ENCODE measurements at regions not wholly inside any gene's neighbourhood (a gene's known extent, or its start where the extent isn't known, plus 50 kb on each side); places are given as distances from the start of the nearest gene placed in this dataset.

GRCh38 chr13:106762708-106763107, 194.8 kb upstream of the ARGLU1 start:
- H3K4me3 ChIP-seq (ENCODE audit: low read depth, low read length), result no peak overlapping the region
- DNase-seq (ENCODE audit: low read depth), result no peak
- TF ChIP-seq CTCF (IDR thresholded peaks at IDR 0.05; ENCODE audit: control insufficient read depth, extremely low read depth, insufficient read depth), result no peak

DNA sequence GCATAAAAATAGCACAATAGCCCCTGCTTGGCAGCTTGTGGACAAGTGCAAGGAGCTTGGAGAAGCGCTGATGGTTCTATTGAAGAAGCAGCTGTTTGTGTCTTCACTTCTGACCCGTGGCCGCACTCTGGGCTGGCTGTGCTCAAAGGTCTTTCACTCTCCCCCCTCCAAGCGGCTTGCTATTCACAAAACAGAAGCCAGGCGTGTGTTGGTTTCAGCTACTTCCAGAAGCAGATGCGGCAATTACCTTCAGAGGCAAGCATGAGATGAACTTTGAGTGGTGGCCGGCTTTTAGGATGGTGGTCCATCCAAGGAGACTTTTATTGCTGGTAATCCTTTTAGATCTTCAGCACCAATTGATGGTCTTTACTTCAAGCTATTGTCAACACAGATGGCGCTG, 188.5 kb upstream of the ARGLU1 start:
- DNase-seq (ENCODE audit: low read depth), result no peak
- TF ChIP-seq CTCF (IDR thresholded peaks at IDR 0.05; ENCODE audit: control insufficient read depth, extremely low read depth, insufficient read depth), result no peak
- no peak overlapping the region for H3K4me3 ChIP-seq (ENCODE audit: low read depth, low read length)

DNA sequence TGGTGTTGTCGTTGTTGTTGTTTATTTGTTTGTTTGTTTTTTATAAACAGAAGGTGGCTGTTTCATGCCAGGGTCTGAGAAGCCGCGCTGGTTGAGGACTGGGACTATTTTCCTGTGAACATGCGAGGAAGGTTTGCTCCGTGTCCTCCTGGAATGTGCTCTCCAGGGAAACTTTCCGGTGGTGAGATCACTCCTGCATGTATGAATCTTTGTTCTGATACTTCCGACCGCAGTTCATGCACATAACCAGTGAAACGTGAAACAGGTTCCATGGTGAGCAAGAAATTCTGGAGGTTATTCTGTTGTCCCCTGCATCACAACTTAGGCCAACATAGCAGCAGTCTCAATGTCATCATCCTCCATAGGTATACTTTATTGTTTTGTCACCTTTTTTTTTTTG, 187.6 kb upstream of the ARGLU1 start:
- no peak overlapping the region for H3K4me3 ChIP-seq (ENCODE audit: low read depth, low read length)
- DNase-seq (ENCODE audit: low read depth), result no peak
- no peak for TF ChIP-seq CTCF (IDR thresholded peaks at IDR 0.05; ENCODE audit: control insufficient read depth, extremely low read depth, insufficient read depth)

GRCh38 chr13:106753251-106753650, 185.3 kb upstream of the ARGLU1 start:
- H3K4me3 ChIP-seq (ENCODE audit: low read depth, low read length), result no peak overlapping the region
- peak; percentile 79 for DNase-seq (ENCODE audit: low read depth)
- no peak for TF ChIP-seq CTCF (IDR thresholded peaks at IDR 0.05; ENCODE audit: control insufficient read depth, extremely low read depth, insufficient read depth)

DNA sequence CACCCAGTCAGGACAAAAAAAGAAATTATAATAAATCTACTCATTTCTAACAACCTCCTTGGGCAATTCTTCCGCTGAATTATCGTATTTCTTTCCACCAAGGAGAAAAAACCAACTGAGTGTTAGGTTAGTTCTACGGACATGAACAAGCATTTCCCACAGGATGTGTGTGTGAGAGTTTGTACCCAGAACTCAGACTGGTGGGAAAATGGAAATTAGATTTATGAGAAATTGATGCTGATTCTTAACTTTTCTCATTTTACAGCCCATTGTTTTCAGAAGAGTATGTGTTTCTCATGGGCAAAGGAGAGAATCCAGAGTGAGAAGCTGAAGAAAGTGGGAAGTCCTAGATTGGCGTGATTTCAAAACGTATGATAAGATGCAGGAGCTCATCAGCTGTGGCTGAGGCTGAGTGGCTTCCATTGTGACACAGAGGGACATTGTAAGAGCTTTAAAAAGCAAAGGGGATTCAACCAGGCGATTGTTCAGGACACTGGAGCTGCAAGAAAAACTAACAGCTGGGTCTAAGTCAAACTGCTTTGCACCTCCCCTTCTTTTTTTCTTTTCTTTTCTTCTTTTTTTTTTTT, 184.7 kb upstream of the ARGLU1 start:
- no peak for TF ChIP-seq CTCF (IDR thresholded peaks at IDR 0.05; ENCODE audit: control insufficient read depth, extremely low read depth, insufficient read depth)
- no peak for DNase-seq (ENCODE audit: low read depth)
- H3K4me3 ChIP-seq (ENCODE audit: low read depth, low read length), result no peak overlapping the region

- no peak for TF ChIP-seq CTCF (IDR thresholded peaks at IDR 0.05; ENCODE audit: control insufficient read depth, extremely low read depth, insufficient read depth)
- no peak overlapping the region for H3K4me3 ChIP-seq (ENCODE audit: low read depth, low read length)
- DNase-seq (ENCODE audit: low read depth), result no peak
Measured at GRCh38 chr13:106748785-106749184, 180.8 kb upstream of the ARGLU1 start.

DNA sequence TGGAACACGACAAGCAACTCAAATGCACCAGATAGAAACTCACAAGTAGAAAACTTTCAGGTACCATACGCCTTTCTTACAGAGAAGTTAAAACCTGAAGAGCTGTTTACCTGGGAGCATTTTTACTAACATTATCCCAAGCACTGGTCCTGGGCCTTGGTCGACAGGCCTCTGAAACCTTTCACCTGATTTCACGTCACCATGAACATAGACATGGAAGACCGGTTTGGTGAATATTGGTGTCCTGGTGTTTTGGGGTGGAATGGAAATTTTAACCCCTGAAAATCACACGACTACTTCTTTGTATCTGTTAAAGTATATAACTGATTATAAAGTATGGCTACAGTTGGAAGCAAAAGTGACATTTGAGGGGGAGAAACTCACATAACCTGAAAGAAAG, 176.6 kb upstream of the ARGLU1 start:
- H3K4me3 ChIP-seq (ENCODE audit: low read depth, low read length), result no peak overlapping the region
- TF ChIP-seq CTCF (IDR thresholded peaks at IDR 0.05; ENCODE audit: control insufficient read depth, extremely low read depth, insufficient read depth), result no peak
- no peak for DNase-seq (ENCODE audit: low read depth)

Measured in LNCaP clone FGC (cell line).